ENCODE measurements at regions not wholly inside any gene's neighbourhood (a gene's known extent, or its start where the extent isn't known, plus 50 kb on each side); places are given as distances from the start of the nearest gene placed in this dataset.

DNA sequence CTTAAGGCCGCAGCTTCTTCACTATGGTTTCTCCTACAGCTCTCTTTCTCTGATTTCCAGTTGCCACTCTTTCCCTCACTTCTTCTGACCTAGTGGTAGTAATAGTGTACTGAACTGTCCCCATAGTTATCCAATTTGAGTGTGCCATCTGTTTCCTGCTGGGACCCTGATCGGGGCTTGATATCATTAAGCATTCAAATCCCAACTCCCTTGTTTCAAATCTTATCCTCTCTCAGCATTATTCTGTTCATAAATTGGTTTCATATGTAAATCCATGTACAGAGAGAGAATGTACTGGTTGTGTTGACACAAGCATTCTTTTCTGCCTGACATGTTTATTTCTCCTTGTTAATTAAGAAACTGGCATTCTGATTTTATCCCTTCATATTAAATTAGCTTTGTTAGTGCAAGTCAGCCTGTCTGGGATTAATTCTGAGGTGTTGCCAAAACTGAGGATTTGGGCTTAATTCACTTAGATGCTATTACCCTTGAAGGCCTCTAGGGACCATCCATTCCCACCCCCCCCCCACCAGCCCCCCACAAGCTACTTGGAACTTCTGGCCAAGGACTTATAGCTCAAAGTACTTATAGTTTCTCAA, 84.6 kb upstream of the PROKR2 start:
- TF ChIP-seq POLR2AphosphoS5 (IDR thresholded peaks at IDR 0.05; ENCODE audit: low read depth, low read length) = no peak
- TF ChIP-seq, protein P1, sequence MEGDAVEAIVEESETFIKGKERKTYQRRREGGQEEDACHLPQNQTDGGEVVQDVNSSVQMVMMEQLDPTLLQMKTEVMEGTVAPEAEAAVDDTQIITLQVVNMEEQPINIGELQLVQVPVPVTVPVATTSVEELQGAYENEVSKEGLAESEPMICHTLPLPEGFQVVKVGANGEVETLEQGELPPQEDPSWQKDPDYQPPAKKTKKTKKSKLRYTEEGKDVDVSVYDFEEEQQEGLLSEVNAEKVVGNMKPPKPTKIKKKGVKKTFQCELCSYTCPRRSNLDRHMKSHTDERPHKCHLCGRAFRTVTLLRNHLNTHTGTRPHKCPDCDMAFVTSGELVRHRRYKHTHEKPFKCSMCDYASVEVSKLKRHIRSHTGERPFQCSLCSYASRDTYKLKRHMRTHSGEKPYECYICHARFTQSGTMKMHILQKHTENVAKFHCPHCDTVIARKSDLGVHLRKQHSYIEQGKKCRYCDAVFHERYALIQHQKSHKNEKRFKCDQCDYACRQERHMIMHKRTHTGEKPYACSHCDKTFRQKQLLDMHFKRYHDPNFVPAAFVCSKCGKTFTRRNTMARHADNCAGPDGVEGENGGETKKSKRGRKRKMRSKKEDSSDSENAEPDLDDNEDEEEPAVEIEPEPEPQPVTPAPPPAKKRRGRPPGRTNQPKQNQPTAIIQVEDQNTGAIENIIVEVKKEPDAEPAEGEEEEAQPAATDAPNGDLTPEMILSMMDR (IDR thresholded peaks at IDR 0.05) = no peak; the same call in 1 of the 2 replicates
- TF ChIP-seq, protein P2, sequence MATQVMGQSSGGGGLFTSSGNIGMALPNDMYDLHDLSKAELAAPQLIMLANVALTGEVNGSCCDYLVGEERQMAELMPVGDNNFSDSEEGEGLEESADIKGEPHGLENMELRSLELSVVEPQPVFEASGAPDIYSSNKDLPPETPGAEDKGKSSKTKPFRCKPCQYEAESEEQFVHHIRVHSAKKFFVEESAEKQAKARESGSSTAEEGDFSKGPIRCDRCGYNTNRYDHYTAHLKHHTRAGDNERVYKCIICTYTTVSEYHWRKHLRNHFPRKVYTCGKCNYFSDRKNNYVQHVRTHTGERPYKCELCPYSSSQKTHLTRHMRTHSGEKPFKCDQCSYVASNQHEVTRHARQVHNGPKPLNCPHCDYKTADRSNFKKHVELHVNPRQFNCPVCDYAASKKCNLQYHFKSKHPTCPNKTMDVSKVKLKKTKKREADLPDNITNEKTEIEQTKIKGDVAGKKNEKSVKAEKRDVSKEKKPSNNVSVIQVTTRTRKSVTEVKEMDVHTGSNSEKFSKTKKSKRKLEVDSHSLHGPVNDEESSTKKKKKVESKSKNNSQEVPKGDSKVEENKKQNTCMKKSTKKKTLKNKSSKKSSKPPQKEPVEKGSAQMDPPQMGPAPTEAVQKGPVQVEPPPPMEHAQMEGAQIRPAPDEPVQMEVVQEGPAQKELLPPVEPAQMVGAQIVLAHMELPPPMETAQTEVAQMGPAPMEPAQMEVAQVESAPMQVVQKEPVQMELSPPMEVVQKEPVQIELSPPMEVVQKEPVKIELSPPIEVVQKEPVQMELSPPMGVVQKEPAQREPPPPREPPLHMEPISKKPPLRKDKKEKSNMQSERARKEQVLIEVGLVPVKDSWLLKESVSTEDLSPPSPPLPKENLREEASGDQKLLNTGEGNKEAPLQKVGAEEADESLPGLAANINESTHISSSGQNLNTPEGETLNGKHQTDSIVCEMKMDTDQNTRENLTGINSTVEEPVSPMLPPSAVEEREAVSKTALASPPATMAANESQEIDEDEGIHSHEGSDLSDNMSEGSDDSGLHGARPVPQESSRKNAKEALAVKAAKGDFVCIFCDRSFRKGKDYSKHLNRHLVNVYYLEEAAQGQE (IDR thresholded peaks at IDR 0.05; ENCODE audit: insufficient read depth in 1 of 2, low read depth in 2 of 2, low read length in 1 of 2) = no peak
